ENCODE measurements at regions not wholly inside any gene's neighbourhood (a gene's known extent, or its start where the extent isn't known, plus 50 kb on each side); places are given as distances from the start of the nearest gene placed in this dataset.

GRCh38 chr16:52680993-52681392 is 134.1 kb upstream of the TOX3 start:
- H3K4me1 ChIP-seq (ENCODE audit: control insufficient read depth, insufficient read depth, low read length), result no peaks in the 10 kb centered on the region
- no peaks in the 10 kb centered on the region for H3K36me3 ChIP-seq (ENCODE audit: control insufficient read depth, insufficient read depth, low read length)
- Mint-ChIP-seq H3K9me3 (no peaks in the 10 kb centered on the region), H3K27ac (no peak overlapping the region), H3K4me1 (no peaks in the 10 kb centered on the region), H3K4me3 (no peak overlapping the region), H3K36me3 (ENCODE audit: low read depth) (no peaks in the 10 kb centered on the region), H3K27me3 (ENCODE audit: insufficient read depth) (no peaks in the 10 kb centered on the region)
- 92 to 100% methylated on average over 1 of the region's 1 CpG for WGBS, 2 experiments (ENCODE audit: insufficient coverage in 1 of 2, insufficient read length in 1 of 2)
- TF ChIP-seq CTCF (conservative IDR thresholded peaks at IDR 0.05), result no peak
- no peak for DNase-seq
- no peak overlapping the region for H3K4me3 ChIP-seq (ENCODE audit: low read length)
- H3K27ac ChIP-seq (ENCODE audit: low read depth, low read length), result no peak overlapping the region
- H3K27me3 ChIP-seq (ENCODE audit: control insufficient read depth, insufficient read depth, low read length, poor library complexity, severe bottlenecking), result no peaks in the 10 kb centered on the region
- no peak overlapping the region for H3K9ac ChIP-seq (ENCODE audit: extremely low read depth, low read length, poor library complexity, severe bottlenecking)
- H3K9me3 ChIP-seq (ENCODE audit: control insufficient read depth, low read length), result no peaks in the 10 kb centered on the region

GRCh38 chr16:52677501-52677900 is 130.6 kb upstream of the TOX3 start:
- H3K27ac Mint-ChIP-seq, result no peak overlapping the region
- H3K27ac ChIP-seq (ENCODE audit: low read depth, low read length), result no peak overlapping the region
- no peak for DNase-seq

GRCh38 chr16:52676959-52677358 is 130.0 kb upstream of the TOX3 start:
- Histone ChIP-seq H3K4me3 (ENCODE audit: low read length) (no peak overlapping the region), H3K36me3 (ENCODE audit: control insufficient read depth, insufficient read depth, low read length) (no peaks in the 10 kb centered on the region), H3K4me1 (ENCODE audit: control insufficient read depth, insufficient read depth, low read length) (no peaks in the 10 kb centered on the region), H3K9me3 (ENCODE audit: control insufficient read depth, low read length) (no peaks in the 10 kb centered on the region), H3K27ac (ENCODE audit: low read depth, low read length) (no peak overlapping the region), H3K27me3 (ENCODE audit: control insufficient read depth, insufficient read depth, low read length, poor library complexity, severe bottlenecking) (no peaks in the 10 kb centered on the region), H3K9ac (ENCODE audit: extremely low read depth, low read length, poor library complexity, severe bottlenecking) (no peak overlapping the region)
- TF ChIP-seq CTCF (conservative IDR thresholded peaks at IDR 0.05), result no peak
- Mint-ChIP-seq H3K4me1 (no peaks in the 10 kb centered on the region), H3K4me3 (no peak overlapping the region), H3K27ac (no peak overlapping the region), H3K36me3 (ENCODE audit: low read depth) (no peaks in the 10 kb centered on the region), H3K27me3 (ENCODE audit: insufficient read depth) (no peaks in the 10 kb centered on the region), H3K9me3 (no peaks in the 10 kb centered on the region)
- no peak for DNase-seq

More at GRCh38 chr16:52677501-52677900, 130.6 kb upstream of the TOX3 start:
- Histone ChIP-seq H3K4me1 (ENCODE audit: control insufficient read depth, insufficient read depth, low read length) (no peaks in the 10 kb centered on the region), H3K9me3 (ENCODE audit: control insufficient read depth, low read length) (no peaks in the 10 kb centered on the region), H3K9ac (ENCODE audit: extremely low read depth, low read length, poor library complexity, severe bottlenecking) (no peak overlapping the region), H3K4me3 (ENCODE audit: low read length) (no peak overlapping the region), H3K36me3 (ENCODE audit: control insufficient read depth, insufficient read depth, low read length) (no peaks in the 10 kb centered on the region), H3K27me3 (ENCODE audit: control insufficient read depth, insufficient read depth, low read length, poor library complexity, severe bottlenecking) (no peaks in the 10 kb centered on the region)
- Mint-ChIP-seq H3K27me3 (ENCODE audit: insufficient read depth) (no peaks in the 10 kb centered on the region), H3K9me3 (no peaks in the 10 kb centered on the region), H3K4me1 (no peaks in the 10 kb centered on the region), H3K36me3 (ENCODE audit: low read depth) (no peaks in the 10 kb centered on the region), H3K4me3 (no peak overlapping the region)
- no peak for TF ChIP-seq CTCF (conservative IDR thresholded peaks at IDR 0.05)
- 79% methylated on average over 2 of the region's 2 CpGs; no CpG with 5 or more reads in 1 of the 2 experiments for WGBS, 2 experiments (ENCODE audit: insufficient coverage in 1 of 2, insufficient read length in 1 of 2)

All from endodermal cell (in vitro differentiated cells).